GM23338 (cell line): ENCODE measurements at regions not wholly inside any gene's neighbourhood (a gene's known extent, or its start where the extent isn't known, plus 50 kb on each side); places are given as distances from the start of the nearest gene placed in this dataset.

ENCODE experiments used
- ATAC-seq: fragments of 200-7000 bp; cut with Tn5 transposase; 3 replicates; pipeline ENCODE4 v1.9.1; 2020
- DNase-seq: peaks from one replicate; pipeline ENCODE4 v3.0.0-alpha.2; 2015; ENCODE audit warnings: low spot score
- H2AFZ ChIP-seq: fragments of 200-600 bp; sonication (generic); 2 replicates; pipeline ENCODE4 v1.8.0; 2016; ENCODE audit warnings: antibody characterized with exemption, mild to moderate bottlenecking, moderate library complexity
- H3F3A ChIP-seq: fragments of 200-600 bp; sonication (generic); replicated peaks from 2 replicates; pipeline ENCODE4 v1.8.0; 2017; ENCODE audit warnings: antibody characterized with exemption, mixed run types, low read depth
- H3K27ac ChIP-seq: fragments of 200-600 bp; sonication (generic); 2 replicates; pipeline ENCODE4 v1.6.1; 2016; ENCODE audit warnings: low read depth
- H3K27me3 ChIP-seq: fragments of 200-600 bp; sonication (generic); 2 replicates; pipeline ENCODE4 v1.8.0; 2016; ENCODE audit warnings: mild to moderate bottlenecking, mixed run types, moderate library complexity; ENCODE audit not compliant: insufficient read depth
- H3K36me3 ChIP-seq: fragments of 200-600 bp; sonication (generic); 2 replicates; pipeline ENCODE4 v1.8.0; 2016; ENCODE audit warnings: mild to moderate bottlenecking; ENCODE audit not compliant: insufficient read depth
- H3K4me1 ChIP-seq: fragments of 200-600 bp; sonication (generic); 2 replicates; pipeline ENCODE4 v1.8.0; 2016; ENCODE audit warnings: mild to moderate bottlenecking, moderate library complexity; ENCODE audit not compliant: insufficient read depth
- H3K4me2 ChIP-seq: fragments of 200-600 bp; sonication (generic); 2 replicates; pipeline ENCODE4 v1.7.1; 2017; ENCODE audit warnings: mixed run types
- H3K4me3 ChIP-seq: fragments of 200-600 bp; sonication (generic); 2 replicates; pipeline ENCODE4 v1.6.1; 2016; ENCODE audit warnings: mixed run types
- H3K79me2 ChIP-seq: fragments of 200-600 bp; sonication (generic); replicated peaks from 2 replicates; pipeline ENCODE4 v1.8.0; 2017; ENCODE audit warnings: mild to moderate bottlenecking; ENCODE audit not compliant: insufficient read depth
- H3K9me2 ChIP-seq: fragments of 200-600 bp; sonication (generic); 2 replicates; pipeline ENCODE4 v1.8.0; 2017; ENCODE audit not compliant: insufficient read depth
- H4K20me1 ChIP-seq: fragments of 200-600 bp; sonication (generic); replicated peaks from 2 replicates; pipeline ENCODE4 v1.8.0; 2017; ENCODE audit warnings: mild to moderate bottlenecking; ENCODE audit not compliant: insufficient read depth
- H3K27ac Mint-ChIP-seq: 2 replicates; pipeline ENCODE4 v1.8.0; 2020; ENCODE audit warnings: inconsistent platforms, mild to moderate bottlenecking, moderate library complexity, mixed read lengths
- H3K27me3 Mint-ChIP-seq: 3 replicates; pipeline ENCODE4 v1.8.0; 2022; ENCODE audit warnings: low read depth, mild to moderate bottlenecking, moderate library complexity, mixed read lengths, inconsistent platforms; ENCODE audit not compliant: insufficient read depth, poor library complexity
- H3K36me3 Mint-ChIP-seq: 3 replicates; pipeline ENCODE4 v1.8.0; 2021; ENCODE audit warnings: low read depth, mild to moderate bottlenecking, inconsistent platforms, moderate library complexity, mixed read lengths
- H3K4me1 Mint-ChIP-seq: 3 replicates; pipeline ENCODE4 v1.8.0; 2020; ENCODE audit warnings: mild to moderate bottlenecking, inconsistent platforms, mixed read lengths
- H3K4me3 Mint-ChIP-seq: 3 replicates; pipeline ENCODE4 v1.8.0; 2021; ENCODE audit warnings: moderate library complexity, mild to moderate bottlenecking, inconsistent platforms, mixed read lengths
- H3K9me3 Mint-ChIP-seq: 3 replicates; pipeline ENCODE4 v1.8.0; 2020; ENCODE audit warnings: moderate library complexity, mild to moderate bottlenecking, inconsistent platforms, mixed read lengths
- CREB1 ChIP-seq: fragments of 250-450 bp; sonication (Bioruptor Pico); IDR thresholded peaks from 2 replicates; pipeline ENCODE4 v1.5.0; 2020; ENCODE audit warnings: low read depth, mild to moderate bottlenecking, moderate library complexity
- ETS1 ChIP-seq: IDR thresholded peaks from 2 replicates; pipeline ENCODE4 v1.6.1; 2016; ENCODE audit warnings: antibody characterized with exemption
- JUNB ChIP-seq: IDR thresholded peaks from one replicate; pipeline ENCODE4 v1.6.1; 2016; ENCODE audit warnings: antibody characterized with exemption; ENCODE audit not compliant: unreplicated experiment
- NANOG ChIP-seq: IDR thresholded peaks from 2 replicates; pipeline ENCODE4 v1.6.1; 2016; ENCODE audit warnings: antibody characterized with exemption, borderline replicate concordance
- POLR2AphosphoS5 ChIP-seq: IDR thresholded peaks from 2 replicates; pipeline ENCODE4 v1.6.1; 2016; ENCODE audit warnings: antibody characterized with exemption, low read depth
- REST ChIP-seq: IDR thresholded peaks from one replicate; pipeline ENCODE4 v1.6.1; 2018; ENCODE audit warnings: antibody characterized with exemption; ENCODE audit not compliant: unreplicated experiment
- STAT1 ChIP-seq: IDR thresholded peaks from one replicate; pipeline ENCODE4 v1.6.1; 2016; ENCODE audit warnings: antibody characterized with exemption; ENCODE audit not compliant: unreplicated experiment
- ZNF331 ChIP-seq: fragments of 250-450 bp; sonication (Bioruptor Pico); IDR thresholded peaks from 2 replicates; pipeline ENCODE4 v1.5.0; 2020; ENCODE audit warnings: low read depth, mild to moderate bottlenecking, moderate library complexity
- TF ChIP-seq, protein P1 (sequence below), 2 experiments: fragments of 200-600 bp in 1 of 2; sonication (generic) in 1 of 2; conservative IDR thresholded peaks; 2 replicates each; pipeline versions ENCODE4 v1.5.1 to v1.6.1; 2016 to 2017; ENCODE audit warnings: antibody characterized with exemption in 2 of 2, low read depth in 2 of 2, mild to moderate bottlenecking in 2 of 2, moderate library complexity in 1 of 2

- TF ChIP-seq, protein P1, sequence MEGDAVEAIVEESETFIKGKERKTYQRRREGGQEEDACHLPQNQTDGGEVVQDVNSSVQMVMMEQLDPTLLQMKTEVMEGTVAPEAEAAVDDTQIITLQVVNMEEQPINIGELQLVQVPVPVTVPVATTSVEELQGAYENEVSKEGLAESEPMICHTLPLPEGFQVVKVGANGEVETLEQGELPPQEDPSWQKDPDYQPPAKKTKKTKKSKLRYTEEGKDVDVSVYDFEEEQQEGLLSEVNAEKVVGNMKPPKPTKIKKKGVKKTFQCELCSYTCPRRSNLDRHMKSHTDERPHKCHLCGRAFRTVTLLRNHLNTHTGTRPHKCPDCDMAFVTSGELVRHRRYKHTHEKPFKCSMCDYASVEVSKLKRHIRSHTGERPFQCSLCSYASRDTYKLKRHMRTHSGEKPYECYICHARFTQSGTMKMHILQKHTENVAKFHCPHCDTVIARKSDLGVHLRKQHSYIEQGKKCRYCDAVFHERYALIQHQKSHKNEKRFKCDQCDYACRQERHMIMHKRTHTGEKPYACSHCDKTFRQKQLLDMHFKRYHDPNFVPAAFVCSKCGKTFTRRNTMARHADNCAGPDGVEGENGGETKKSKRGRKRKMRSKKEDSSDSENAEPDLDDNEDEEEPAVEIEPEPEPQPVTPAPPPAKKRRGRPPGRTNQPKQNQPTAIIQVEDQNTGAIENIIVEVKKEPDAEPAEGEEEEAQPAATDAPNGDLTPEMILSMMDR (conservative IDR thresholded peaks at IDR 0.05; ENCODE audit: low read depth in 2 of 2) = no peak
- no peak for TF ChIP-seq STAT1
- no peak for TF ChIP-seq CREB1 (CRISPR knock-in tag)
- no peak for TF ChIP-seq NANOG
- no peak for TF ChIP-seq ETS1
- no peak for TF ChIP-seq REST
- TF ChIP-seq ZNF331 (CRISPR knock-in tag) = no peak
- no peak for TF ChIP-seq POLR2AphosphoS5
Observed at GRCh38 chr9:135300346-135301141, 179.0 kb upstream of the PPP1R26 start (continued).

DNA sequence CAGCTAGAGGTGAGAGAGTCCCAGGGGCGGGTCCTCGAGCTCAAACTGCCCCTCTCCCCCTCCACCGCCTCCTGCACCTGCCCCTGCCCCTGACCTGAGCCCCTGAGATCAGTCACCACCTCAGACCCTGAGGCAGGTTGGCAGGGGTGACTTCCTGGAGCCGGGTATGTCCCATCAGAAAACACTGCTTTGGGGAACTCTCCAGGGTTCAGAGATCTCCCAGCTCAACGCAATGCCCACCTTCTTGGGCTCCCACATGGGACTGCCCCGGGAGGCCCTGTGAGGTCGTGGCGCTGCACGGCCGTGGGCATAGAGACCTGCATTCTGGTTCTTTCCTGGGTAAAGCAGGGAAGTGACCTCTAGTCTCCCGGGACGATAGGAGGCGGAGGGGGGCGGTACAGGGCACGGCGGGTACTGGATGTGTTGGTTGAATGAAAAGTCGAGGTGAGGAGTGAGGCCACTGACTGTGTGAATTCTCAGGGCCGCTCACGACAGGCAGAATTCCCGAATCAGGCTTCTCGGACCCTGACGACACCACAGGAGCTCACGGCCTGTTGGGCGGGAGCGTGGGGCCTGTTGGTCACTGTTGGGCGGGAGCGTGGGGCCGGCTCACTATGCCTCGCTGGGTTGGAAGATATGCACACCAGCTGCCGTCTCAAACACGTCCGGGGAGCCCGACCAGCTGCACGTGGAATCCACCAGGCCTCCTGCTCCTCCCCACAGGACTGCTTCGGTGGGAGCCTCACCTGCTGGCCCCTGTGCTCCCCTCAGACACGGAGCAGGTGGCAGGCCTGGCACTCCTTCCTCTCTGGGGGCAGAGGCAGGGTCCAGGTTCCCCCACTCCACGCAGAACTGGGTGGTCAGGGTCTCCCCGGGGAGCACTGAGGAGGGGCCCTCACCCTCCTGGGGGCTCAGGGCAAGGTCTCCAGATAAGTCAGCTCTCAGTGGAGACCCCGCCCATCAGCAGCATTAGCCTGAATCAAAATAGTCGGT is 178.0 kb upstream of the PPP1R26 start:
- Histone ChIP-seq H2AFZ (no peak overlapping the region), H3K4me2 (no peak overlapping the region), H3K4me1 (peaks cover 8% of the 10 kb centered on the region), H3K4me3 (no peak overlapping the region), H3K27ac (no peak overlapping the region), H3F3A (no peaks in the 10 kb centered on the region), H3K79me2 (no peaks in the 10 kb centered on the region), H4K20me1 (no peaks in the 10 kb centered on the region), H3K36me3 (no peaks in the 10 kb centered on the region), H3K27me3 (no peaks in the 10 kb centered on the region), H3K9me2 (no peaks in the 10 kb centered on the region; the same call in 1 of the 2 replicates)
- Mint-ChIP-seq H3K27ac (no peak overlapping the region), H3K27me3 (peaks cover 12% of the 10 kb centered on the region), H3K4me1 (peaks cover 11% of the 10 kb centered on the region), H3K4me3 (no peak overlapping the region), H3K9me3 (peaks cover 6% of the 10 kb centered on the region), H3K36me3 (peaks cover 4% of the 10 kb centered on the region)
- DNase-seq (no peak), ATAC-seq (no peak)
- TF ChIP-seq JUNB (no peak), REST (no peak), POLR2AphosphoS5 (no peak)
- TF ChIP-seq, protein P1 (conservative IDR thresholded peaks at IDR 0.05; ENCODE audit: low read depth in 2 of 2) = no peak
